ENCODE measurements at regions not wholly inside any gene's neighbourhood (a gene's known extent, or its start where the extent isn't known, plus 50 kb on each side); places are given as distances from the start of the nearest gene placed in this dataset.

DNA sequence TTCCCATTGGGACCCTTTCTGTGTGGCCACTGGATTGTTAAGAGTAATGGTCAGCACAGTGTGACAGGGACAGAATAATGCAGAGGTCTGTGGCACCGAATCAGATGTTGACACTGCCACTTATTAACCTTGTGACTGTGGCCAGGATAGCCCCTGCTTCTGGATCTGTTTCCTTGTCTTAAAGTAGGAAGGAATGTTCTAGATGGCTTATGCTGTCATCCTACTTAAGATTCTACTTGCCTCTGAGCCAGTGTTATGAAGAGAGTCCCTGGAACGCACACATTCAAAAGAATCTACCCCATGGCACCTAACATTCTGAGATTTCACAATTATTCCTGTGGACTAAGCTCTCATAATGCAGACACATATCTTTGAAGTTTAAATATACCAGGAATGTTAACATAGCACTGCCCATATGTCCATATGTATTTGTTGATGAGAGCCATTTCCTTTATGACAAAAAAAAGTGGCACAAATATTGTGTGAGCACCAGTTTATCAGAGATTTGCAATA lies 612.7 kb downstream of the TLR4 start:
- Histone ChIP-seq H3K9me3 (ENCODE audit: insufficient read depth, low read depth) (no peaks in the 10 kb centered on the region), H3K27ac (no peak overlapping the region), H3K4me1 (replicated peaks; ENCODE audit: insufficient read depth) (peaks cover 15% of the 10 kb centered on the region), H3K36me3 (ENCODE audit: low read depth) (no peaks in the 10 kb centered on the region), H3F3A (ENCODE audit: insufficient read depth, low read depth) (no peaks in the 10 kb centered on the region), H3K4me2 (no peak overlapping the region), H3K79me2 (ENCODE audit: low read depth) (no peaks in the 10 kb centered on the region), H3K9me2 (ENCODE audit: insufficient read depth) (no peaks in the 10 kb centered on the region), H3K4me3 (no peak overlapping the region), H3K27me3 (ENCODE audit: insufficient read depth, low read depth) (no peaks in the 10 kb centered on the region), H2AFZ (no peak overlapping the region), H4K20me1 (ENCODE audit: insufficient read depth) (no peaks in the 10 kb centered on the region)
- POLR2A ChIA-PET (ENCODE audit: unreplicated experiment), result no interaction called here
- no peak for TF ChIP-seq EZH2 (IDR thresholded peaks at IDR 0.05; ENCODE audit: low read depth)
- TF ChIP-seq, protein P1, sequence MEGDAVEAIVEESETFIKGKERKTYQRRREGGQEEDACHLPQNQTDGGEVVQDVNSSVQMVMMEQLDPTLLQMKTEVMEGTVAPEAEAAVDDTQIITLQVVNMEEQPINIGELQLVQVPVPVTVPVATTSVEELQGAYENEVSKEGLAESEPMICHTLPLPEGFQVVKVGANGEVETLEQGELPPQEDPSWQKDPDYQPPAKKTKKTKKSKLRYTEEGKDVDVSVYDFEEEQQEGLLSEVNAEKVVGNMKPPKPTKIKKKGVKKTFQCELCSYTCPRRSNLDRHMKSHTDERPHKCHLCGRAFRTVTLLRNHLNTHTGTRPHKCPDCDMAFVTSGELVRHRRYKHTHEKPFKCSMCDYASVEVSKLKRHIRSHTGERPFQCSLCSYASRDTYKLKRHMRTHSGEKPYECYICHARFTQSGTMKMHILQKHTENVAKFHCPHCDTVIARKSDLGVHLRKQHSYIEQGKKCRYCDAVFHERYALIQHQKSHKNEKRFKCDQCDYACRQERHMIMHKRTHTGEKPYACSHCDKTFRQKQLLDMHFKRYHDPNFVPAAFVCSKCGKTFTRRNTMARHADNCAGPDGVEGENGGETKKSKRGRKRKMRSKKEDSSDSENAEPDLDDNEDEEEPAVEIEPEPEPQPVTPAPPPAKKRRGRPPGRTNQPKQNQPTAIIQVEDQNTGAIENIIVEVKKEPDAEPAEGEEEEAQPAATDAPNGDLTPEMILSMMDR (conservative IDR thresholded peaks at IDR 0.05), result no peak
- intact Hi-C loops (cut with micrococcal nuclease; ENCODE audit: unreplicated experiment), result no loop called here
- CTCF ChIA-PET, result no interaction called here
- no peak for DNase-seq
- no TSS peak for BruUV-seq (replicated peaks)

DNA sequence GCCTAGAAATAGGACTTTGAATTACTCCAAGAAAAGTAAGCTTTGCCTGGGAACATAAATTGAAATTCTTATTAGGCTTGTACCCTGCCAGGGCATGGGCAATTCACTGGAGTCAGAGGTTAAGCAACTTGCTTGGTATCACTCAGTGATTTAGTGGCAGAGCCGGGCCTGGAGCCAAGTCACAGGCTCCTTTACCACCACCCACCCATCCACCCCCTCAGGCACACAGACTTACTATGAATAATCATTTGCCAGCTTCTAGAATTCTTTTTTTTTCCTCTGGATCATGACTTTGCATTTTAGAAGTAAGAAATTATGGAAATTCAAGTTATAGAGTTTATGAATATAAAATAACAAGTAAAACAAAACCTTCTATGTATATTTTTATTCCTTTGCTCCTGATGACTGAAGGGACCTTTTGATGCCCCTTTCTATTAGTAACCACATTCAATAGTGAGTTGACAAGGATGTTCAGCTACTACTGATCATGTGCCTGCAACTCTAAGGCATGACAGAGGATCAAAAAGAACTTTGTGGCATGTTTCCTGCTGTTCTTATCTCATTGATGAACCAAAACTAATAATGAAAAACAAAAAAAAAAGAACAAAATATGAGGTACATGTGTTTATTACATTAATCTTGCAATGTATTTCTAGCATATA lies 614.7 kb downstream of the TLR4 start:
- H2AFZ ChIP-seq, result no peak overlapping the region
- BruUV-seq (replicated peaks), result no TSS peak
- H3K4me1 ChIP-seq (replicated peaks; ENCODE audit: insufficient read depth), result peaks cover 15% of the 10 kb centered on the region
- no peaks in the 10 kb centered on the region for H3K36me3 ChIP-seq (ENCODE audit: low read depth)
- no peaks in the 10 kb centered on the region for H3K79me2 ChIP-seq (ENCODE audit: low read depth)
- H3K4me2 ChIP-seq, result no peak overlapping the region
- intact Hi-C loops (cut with micrococcal nuclease; ENCODE audit: unreplicated experiment), result loop anchor here (1.0 kb wide), 1 partner anchor 12 kb away; no protein-coding TSS in a partner anchor
- no peaks in the 10 kb centered on the region for H3K27me3 ChIP-seq (ENCODE audit: insufficient read depth, low read depth)
- H3K4me3 ChIP-seq, result no peak overlapping the region
- H3K9me2 ChIP-seq (ENCODE audit: insufficient read depth), result no peaks in the 10 kb centered on the region
- H3F3A ChIP-seq (ENCODE audit: insufficient read depth, low read depth), result no peaks in the 10 kb centered on the region
- peak overlapping the region; percentile 75 for H3K27ac ChIP-seq
- H4K20me1 ChIP-seq (ENCODE audit: insufficient read depth), result no peaks in the 10 kb centered on the region
- peak; percentile 54 to 68 for DNase-seq
- H3K9me3 ChIP-seq (ENCODE audit: insufficient read depth, low read depth), result no peaks in the 10 kb centered on the region
- CTCF ChIA-PET, result no interaction called here
- POLR2A ChIA-PET (ENCODE audit: unreplicated experiment), result interaction anchor here (0.9 kb wide), 1 partner anchor 13 kb away, joined by 15 read pairs; no protein-coding TSS in a partner anchor
- TF ChIP-seq EZH2 (IDR thresholded peaks at IDR 0.05; ENCODE audit: low read depth), result no peak
- TF ChIP-seq, protein P1 (conservative IDR thresholded peaks at IDR 0.05), result no peak

DNA sequence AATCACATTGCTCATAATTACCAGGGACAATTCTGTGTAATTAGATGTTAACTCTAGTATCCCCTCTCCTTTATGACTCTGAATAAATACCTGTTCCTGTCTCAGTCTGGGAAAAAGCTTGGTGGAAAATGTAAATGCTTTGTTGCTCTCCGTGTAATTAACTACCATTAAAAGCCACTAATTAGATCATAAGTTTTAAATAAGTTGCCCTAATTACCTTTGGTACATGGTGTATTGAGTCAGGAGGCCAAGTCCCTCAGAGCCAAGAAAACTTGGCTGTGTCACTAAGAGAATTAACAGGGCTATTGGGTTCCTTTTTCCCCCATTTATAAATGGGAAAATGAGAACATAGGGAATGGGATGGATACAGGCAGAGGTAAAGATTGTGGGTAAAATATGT lies 617.6 kb downstream of the TLR4 start:
- Histone ChIP-seq H4K20me1 (ENCODE audit: insufficient read depth) (no peaks in the 10 kb centered on the region), H3K27ac (no peak overlapping the region), H3K36me3 (ENCODE audit: low read depth) (no peaks in the 10 kb centered on the region), H3K4me2 (no peak overlapping the region), H3K9me2 (ENCODE audit: insufficient read depth) (no peaks in the 10 kb centered on the region), H3K4me1 (replicated peaks; ENCODE audit: insufficient read depth) (peaks cover 15% of the 10 kb centered on the region), H3F3A (ENCODE audit: insufficient read depth, low read depth) (no peaks in the 10 kb centered on the region), H3K27me3 (ENCODE audit: insufficient read depth, low read depth) (no peaks in the 10 kb centered on the region), H3K9me3 (ENCODE audit: insufficient read depth, low read depth) (no peaks in the 10 kb centered on the region), H3K4me3 (no peak overlapping the region), H2AFZ (no peak overlapping the region), H3K79me2 (ENCODE audit: low read depth) (no peaks in the 10 kb centered on the region)
- TF ChIP-seq EZH2 (IDR thresholded peaks at IDR 0.05; ENCODE audit: low read depth), result no peak
- TF ChIP-seq, protein P1 (conservative IDR thresholded peaks at IDR 0.05), result no peak
- ChIA-PET POLR2A (ENCODE audit: unreplicated experiment) (no interaction called here), CTCF (no interaction called here)
- DNase-seq, result no peak
- no TSS peak for BruUV-seq (replicated peaks)
- intact Hi-C loops (cut with micrococcal nuclease; ENCODE audit: unreplicated experiment), result no loop called here
